ENCODE measurements at regions not wholly inside any gene's neighbourhood (a gene's known extent, or its start where the extent isn't known, plus 50 kb on each side); places are given as distances from the start of the nearest gene placed in this dataset.

GRCh38 chr18:72063001-72063400, 481.1 kb downstream of the CBLN2 start:
- no peak for DNase-seq

GRCh38 chr18:72058851-72059250, 485.3 kb downstream of the CBLN2 start:
- no peak for DNase-seq

- DNase-seq, result no peak
Measured at GRCh38 chr18:72056171-72056570, 488.0 kb downstream of the CBLN2 start.

GRCh38 chr18:72041313-72042032, 502.7 kb downstream of the CBLN2 start:
- DNase-seq, result no peak

- DNase-seq, result no peak
Measured at GRCh38 chr18:72013427-72013850, 530.7 kb downstream of the CBLN2 start.

- no peak for DNase-seq
Measured at GRCh38 chr18:71998547-71999097, 545.5 kb downstream of the CBLN2 start.

- DNase-seq, result no peak
Measured at GRCh38 chr18:71995904-71996465, 548.2 kb downstream of the CBLN2 start.

- no peak for DNase-seq
Measured at GRCh38 chr18:71994273-71994672, 549.9 kb downstream of the CBLN2 start.

- DNase-seq, result no peak
Measured at GRCh38 chr18:71989616-71990015, 554.5 kb downstream of the CBLN2 start.

GRCh38 chr18:71986351-71987050, 557.6 kb downstream of the CBLN2 start:
- DNase-seq, result no peak

- no peak for DNase-seq
Measured at GRCh38 chr18:71976744-71977143, 567.4 kb downstream of the CBLN2 start.

- DNase-seq, result no peak
Measured at GRCh38 chr18:71966791-71967190, 577.4 kb downstream of the CBLN2 start.

- DNase-seq, result no peak
Measured at GRCh38 chr18:71958605-71959004, 585.5 kb downstream of the CBLN2 start.

GRCh38 chr18:71951001-71951400, 593.1 kb downstream of the CBLN2 start:
- DNase-seq, result no peak

- no peak for DNase-seq
Measured at GRCh38 chr18:71942433-71942832, 601.7 kb downstream of the CBLN2 start.

- DNase-seq, result no peak
Measured at GRCh38 chr18:71939483-71939882, 604.7 kb downstream of the CBLN2 start.

- DNase-seq, result no peak
Measured at GRCh38 chr18:71936744-71937143, 607.4 kb downstream of the CBLN2 start.

- DNase-seq, result no peak
Measured at GRCh38 chr18:71919211-71919610, 624.9 kb downstream of the CBLN2 start.

GRCh38 chr18:71913641-71914040, 630.5 kb downstream of the CBLN2 start:
- no peak for DNase-seq

GRCh38 chr18:71902482-71902881, 641.7 kb downstream of the CBLN2 start:
- no peak for DNase-seq

GRCh38 chr18:71899707-71900472, 644.3 kb downstream of the CBLN2 start:
- no peak for DNase-seq

- DNase-seq, result no peak
Measured at GRCh38 chr18:71899183-71899582, 645.0 kb downstream of the CBLN2 start.

- DNase-seq, result no peak
Measured at GRCh38 chr18:71887509-71887908, 656.6 kb downstream of the CBLN2 start.
